ENCODE measurements at regions not wholly inside any gene's neighbourhood (a gene's known extent, or its start where the extent isn't known, plus 50 kb on each side); places are given as distances from the start of the nearest gene placed in this dataset.

- Histone ChIP-seq H3K9me3 (ENCODE audit: low read depth) (no peaks in the 10 kb centered on the region), H3F3A (ENCODE audit: low read depth) (no peaks in the 10 kb centered on the region), H3K4me1 (peaks cover 10% of the 10 kb centered on the region), H2AFZ (replicated peaks) (no peak overlapping the region), H3K4me2 (no peak overlapping the region), H3K27me3 (no peaks in the 10 kb centered on the region), H3K9ac (no peak overlapping the region), H3K27ac (no peak overlapping the region), H3K79me2 (ENCODE audit: low read depth) (no peaks in the 10 kb centered on the region), H3K4me3 (no peak overlapping the region), H4K20me1 (ENCODE audit: low read depth) (no peaks in the 10 kb centered on the region), H3K36me3 (no peaks in the 10 kb centered on the region)
- no peaks in the 10 kb centered on the region for H3K36me3 Mint-ChIP-seq
- H3K4me1 Mint-ChIP-seq = peaks cover 41% of the 10 kb centered on the region
- H3K27ac Mint-ChIP-seq = no peak overlapping the region
- no peaks in the 10 kb centered on the region for H3K9me3 Mint-ChIP-seq
- H3K27me3 Mint-ChIP-seq (ENCODE audit: insufficient read depth, low read depth) = peaks cover 10% of the 10 kb centered on the region
- no peak for DNase-seq (ENCODE audit: low spot score)
- TF ChIP-seq EZH2 (IDR thresholded peaks at IDR 0.05) (no peak), CTCF (IDR thresholded peaks at IDR 0.05) (no peak), EZH2phosphoT487 (IDR thresholded peaks at IDR 0.05) (no peak)
- H3K4me3 Mint-ChIP-seq = no peak overlapping the region
Observed at GRCh38 chr1:38780133-38780532, 79.4 kb downstream of the RRAGC start.

GRCh38 chr1:38779491-38779890 lies 80.1 kb downstream of the RRAGC start:
- peaks cover 8% of the 10 kb centered on the region for H3K27me3 Mint-ChIP-seq (ENCODE audit: insufficient read depth, low read depth)
- H3K4me3 Mint-ChIP-seq = no peak overlapping the region

GRCh38 chr1:38778521-38778920 lies 81.1 kb downstream of the RRAGC start:
- peaks cover 7% of the 10 kb centered on the region for H3K27me3 Mint-ChIP-seq (ENCODE audit: insufficient read depth, low read depth)
- Histone ChIP-seq H3K4me3 (no peak overlapping the region), H3K4me1 (peaks cover 4% of the 10 kb centered on the region), H4K20me1 (ENCODE audit: low read depth) (no peaks in the 10 kb centered on the region), H3F3A (ENCODE audit: low read depth) (no peaks in the 10 kb centered on the region), H3K9ac (no peak overlapping the region), H3K4me2 (no peak overlapping the region), H3K27ac (no peak overlapping the region), H3K27me3 (no peaks in the 10 kb centered on the region), H3K79me2 (ENCODE audit: low read depth) (no peaks in the 10 kb centered on the region), H3K9me3 (ENCODE audit: low read depth) (no peaks in the 10 kb centered on the region), H3K36me3 (no peaks in the 10 kb centered on the region), H2AFZ (replicated peaks) (no peak overlapping the region)
- no peak for DNase-seq (ENCODE audit: low spot score)
- H3K27ac Mint-ChIP-seq = no peak overlapping the region
- H3K4me3 Mint-ChIP-seq = no peak overlapping the region
- H3K9me3 Mint-ChIP-seq = no peaks in the 10 kb centered on the region
- H3K36me3 Mint-ChIP-seq = no peaks in the 10 kb centered on the region
- peaks cover 32% of the 10 kb centered on the region for H3K4me1 Mint-ChIP-seq
- TF ChIP-seq EZH2phosphoT487 (IDR thresholded peaks at IDR 0.05) = no peak
- no peak for TF ChIP-seq CTCF (IDR thresholded peaks at IDR 0.05)
- no peak for TF ChIP-seq EZH2 (IDR thresholded peaks at IDR 0.05)

More at GRCh38 chr1:38779491-38779890, 80.1 kb downstream of the RRAGC start:
- no peaks in the 10 kb centered on the region for H3K9me3 ChIP-seq (ENCODE audit: low read depth)
- H3K9me3 Mint-ChIP-seq = no peaks in the 10 kb centered on the region
- no peaks in the 10 kb centered on the region for H3F3A ChIP-seq (ENCODE audit: low read depth)
- no peaks in the 10 kb centered on the region for H3K79me2 ChIP-seq (ENCODE audit: low read depth)
- H3K4me2 ChIP-seq = no peak overlapping the region
- H3K36me3 Mint-ChIP-seq = no peaks in the 10 kb centered on the region
- no peak overlapping the region for H3K9ac ChIP-seq
- TF ChIP-seq CTCF (IDR thresholded peaks at IDR 0.05) = no peak
- TF ChIP-seq EZH2 (IDR thresholded peaks at IDR 0.05) = no peak
- TF ChIP-seq EZH2phosphoT487 (IDR thresholded peaks at IDR 0.05) = no peak
- peaks cover 38% of the 10 kb centered on the region for H3K4me1 Mint-ChIP-seq
- no peak overlapping the region for H3K27ac Mint-ChIP-seq
- H4K20me1 ChIP-seq (ENCODE audit: low read depth) = no peaks in the 10 kb centered on the region
- DNase-seq (ENCODE audit: low spot score) = no peak
- H3K36me3 ChIP-seq = no peaks in the 10 kb centered on the region
- H3K4me1 ChIP-seq = peaks cover 10% of the 10 kb centered on the region
- H3K27me3 ChIP-seq = no peaks in the 10 kb centered on the region
- no peak overlapping the region for H3K27ac ChIP-seq
- no peak overlapping the region for H3K4me3 ChIP-seq
- H2AFZ ChIP-seq (replicated peaks) = no peak overlapping the region
